NCI-H128 (cell line): ENCODE measurements at regions not wholly inside any gene's neighbourhood (a gene's known extent, or its start where the extent isn't known, plus 50 kb on each side); places are given as distances from the start of the nearest gene placed in this dataset.

Source experiments
- DNase-seq: peaks from one replicate; lab custom pipeline; 2025; ENCODE audit not compliant: unreplicated experiment; lab: John Stamatoyannopoulos, UW

- no peak for DNase-seq
Observed at GRCh38 chr6:132868057-132868456, 53.7 kb downstream of the RPS12 start.

GRCh38 chr6:132872923-132873322 lies 58.6 kb downstream of the RPS12 start:
- no peak for DNase-seq

- DNase-seq = no peak
Observed at GRCh38 chr6:132877003-132877402, 62.6 kb downstream of the RPS12 start.

- no peak for DNase-seq
Observed at GRCh38 chr6:132887204-132887603, 72.8 kb downstream of the RPS12 start.

GRCh38 chr6:132888701-132889100 lies 74.3 kb downstream of the RPS12 start:
- DNase-seq = no peak

- DNase-seq = no peak
Observed at GRCh38 chr6:132892929-132893771, 78.8 kb downstream of the RPS12 start.

GRCh38 chr6:132893772-132894490 lies 79.6 kb downstream of the RPS12 start:
- DNase-seq = no peak

GRCh38 chr6:132898376-132898775 lies 84.0 kb downstream of the RPS12 start:
- DNase-seq = no peak

GRCh38 chr6:132900849-132901248 lies 86.5 kb downstream of the RPS12 start:
- no peak for DNase-seq

GRCh38 chr6:132902901-132903300 lies 88.5 kb downstream of the RPS12 start:
- no peak for DNase-seq

- DNase-seq = no peak
Observed at GRCh38 chr6:132907231-132907630, 92.9 kb downstream of the RPS12 start.

- DNase-seq = no peak
Observed at GRCh38 chr6:132907914-132908313, 93.5 kb downstream of the RPS12 start.

- no peak for DNase-seq
Observed at GRCh38 chr6:132909742-132910141, 95.4 kb downstream of the RPS12 start.

GRCh38 chr6:132910759-132911158 lies 96.4 kb downstream of the RPS12 start:
- DNase-seq = no peak

GRCh38 chr6:132919045-132919860 lies 104.9 kb downstream of the RPS12 start:
- DNase-seq = no peak

GRCh38 chr6:132927713-132928112 lies 113.3 kb downstream of the RPS12 start:
- DNase-seq = no peak

GRCh38 chr6:132929141-132929540 lies 114.8 kb downstream of the RPS12 start:
- DNase-seq = no peak

GRCh38 chr6:132931313-132931712 lies 116.9 kb downstream of the RPS12 start:
- DNase-seq = no peak

- no peak for DNase-seq
Observed at GRCh38 chr6:132931936-132932514, 117.7 kb downstream of the RPS12 start.

- no peak for DNase-seq
Observed at GRCh38 chr6:132932588-132932987, 118.2 kb downstream of the RPS12 start.

- no peak for DNase-seq
Observed at GRCh38 chr6:132933090-132933489, 118.7 kb downstream of the RPS12 start.
